Left cardiac atrium (tissue), 4 donors: ENCODE measurements at regions not wholly inside any gene's neighbourhood (a gene's known extent, or its start where the extent isn't known, plus 50 kb on each side); places are given as distances from the start of the nearest gene placed in this dataset.
A peak's percentile ranks its signal among the peaks of the same experiment; 100 is the strongest.
"Not testable (repeated sequence)": the region's sequence is repeated elsewhere in the genome, so short reads cannot be mapped to it uniquely, and the experiment has no call there.

Experiments
- ATAC-seq, 2 donors: fragments of 200-7000 bp; cut with Tn5 transposase; one replicate each; pipeline ENCODE4 v1.9.1; 2020; ENCODE audit warnings: mild to moderate bottlenecking in 2 of 2, moderate library complexity in 2 of 2
- DNase-seq: peaks from one replicate; pipeline ENCODE4 v3.0.0-alpha.2; 2020
- intact Hi-C, 2 donors: fragments of 100-400 bp; cut with DNase I; formaldehyde crosslinking; loops; one replicate each; pipeline versions ENCODE4 v1.14.1 to v1.15.1; 2022 to 2023
- donor health status: DM: no; HTN: yes; CAD: no.
- donor health status: DM: no; HTN: yes; CAD: no; lungs with severe emphysema.
- donor health status: DM: yes; HTN: yes; CAD: no.
- donor health status: Dilated cardiomyopathy.

- intact Hi-C loops, ATAC-seq, DNase-seq: not testable (repeated sequence)
Measured at GRCh38 chr21:6539688-6540087, 3981.7 kb upstream of the TPTE start.

- intact Hi-C loops, DNase-seq, ATAC-seq: not testable (repeated sequence)
Measured at GRCh38 chr21:6541036-6541435, 3980.3 kb upstream of the TPTE start.

GRCh38 chr21:6545288-6545687 lies 3976.1 kb upstream of the TPTE start:
- intact Hi-C loops, DNase-seq, ATAC-seq: not testable (repeated sequence)

- intact Hi-C loops, ATAC-seq: not testable (repeated sequence)
Measured at GRCh38 chr21:6551045-6551444, 3970.3 kb upstream of the TPTE start.

GRCh38 chr21:6553505-6554376 lies 3967.6 kb upstream of the TPTE start:
- DNase-seq, intact Hi-C loops, ATAC-seq: not testable (repeated sequence)

More at GRCh38 chr21:6551045-6551444, 3970.3 kb upstream of the TPTE start:
- not testable (repeated sequence) for DNase-seq

GRCh38 chr21:6554377-6554864 lies 3967.0 kb upstream of the TPTE start:
- DNase-seq, intact Hi-C loops: not testable (repeated sequence)
- ATAC-seq, result peak; percentile 41 to 88

GRCh38 chr21:6556516-6556915 lies 3964.9 kb upstream of the TPTE start:
- intact Hi-C loops, DNase-seq: not testable (repeated sequence)

GRCh38 chr21:6557415-6557814 lies 3964.0 kb upstream of the TPTE start:
- DNase-seq, intact Hi-C loops, ATAC-seq: not testable (repeated sequence)

More at GRCh38 chr21:6556516-6556915, 3964.9 kb upstream of the TPTE start:
- ATAC-seq, result not testable (repeated sequence)

GRCh38 chr21:6561168-6561567 lies 3960.2 kb upstream of the TPTE start:
- intact Hi-C loops, ATAC-seq, DNase-seq: not testable (repeated sequence)

GRCh38 chr21:6561578-6561977 lies 3959.8 kb upstream of the TPTE start:
- DNase-seq, ATAC-seq, intact Hi-C loops: not testable (repeated sequence)

- ATAC-seq (peak; percentile 13 to 14), DNase-seq (peak; percentile 9)
- intact Hi-C loops, result not testable (repeated sequence)
Measured at GRCh38 chr21:6564543-6565166, 3956.7 kb upstream of the TPTE start.

- DNase-seq (peak; percentile 17), ATAC-seq (peak; percentile 29 to 30)
- intact Hi-C loops, result not testable (repeated sequence)
Measured at GRCh38 chr21:6565190-6566094, 3955.9 kb upstream of the TPTE start.

GRCh38 chr21:6567542-6567941 lies 3953.8 kb upstream of the TPTE start:
- ATAC-seq, result not testable (repeated sequence)

GRCh38 chr21:6569152-6569551 lies 3952.2 kb upstream of the TPTE start:
- DNase-seq, intact Hi-C loops: not testable (repeated sequence)
- ATAC-seq, result peak; percentile 73 to 76

More at GRCh38 chr21:6567542-6567941, 3953.8 kb upstream of the TPTE start:
- intact Hi-C loops, result not testable (repeated sequence)
- peak; percentile 13 for DNase-seq

GRCh38 chr21:6569587-6570392 lies 3951.6 kb upstream of the TPTE start:
- DNase-seq, intact Hi-C loops: not testable (repeated sequence)
- peak; percentile 90 to 93 for ATAC-seq

- ATAC-seq, intact Hi-C loops, DNase-seq: not testable (repeated sequence)
Measured at GRCh38 chr21:6570700-6571368, 3950.5 kb upstream of the TPTE start.

- ATAC-seq, DNase-seq, intact Hi-C loops: not testable (repeated sequence)
Measured at GRCh38 chr21:6573576-6573975, 3947.8 kb upstream of the TPTE start.
